Thyroid gland (tissue), 4 donors: ENCODE measurements at regions not wholly inside any gene's neighbourhood (a gene's known extent, or its start where the extent isn't known, plus 50 kb on each side); places are given as distances from the start of the nearest gene placed in this dataset.

Source experiments
- POLR2A ChIP-seq, 2 donors: fragments of 450-650 bp; IDR thresholded peaks; one replicate each; pipeline ENCODE4 v1.6.1; 2017; ENCODE audit warnings: antibody characterized with exemption in 2 of 2, mild to moderate bottlenecking in 2 of 2, moderate library complexity in 1 of 2
- TF ChIP-seq, protein P1 (sequence below), 6 experiments: fragments of 200-600 bp in 3 of 6; fragments of 450-650 bp in 3 of 6; sonication (generic) in 3 of 6; IDR thresholded peaks; one replicate each; pipeline ENCODE4 v1.5.1; 2016 to 2019; ENCODE audit warnings: antibody characterized with exemption in 6 of 6, mild to moderate bottlenecking in 2 of 6, inconsistent platforms in 1 of 6, moderate library complexity in 1 of 6

DNA sequence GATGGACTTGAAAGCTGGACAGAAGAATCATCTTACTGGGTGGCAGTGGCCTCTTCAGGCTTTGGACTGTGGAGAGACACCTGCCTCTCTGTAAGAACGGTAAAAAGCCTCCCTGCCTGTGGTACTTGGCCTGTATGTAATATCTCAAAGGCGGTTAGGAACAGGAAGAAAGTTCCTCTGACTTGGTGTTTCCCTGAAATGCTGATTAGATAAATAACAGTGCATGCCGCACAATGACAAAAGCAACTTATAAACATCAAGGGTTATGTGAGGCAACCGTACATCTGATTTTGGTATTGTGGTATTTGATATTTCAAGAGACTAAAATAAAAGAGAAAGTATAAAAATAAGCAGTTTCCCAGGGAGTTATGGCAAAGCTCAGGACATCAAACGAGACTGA, 92.4 kb upstream of the SORBS2 start:
- TF ChIP-seq, protein P1, sequence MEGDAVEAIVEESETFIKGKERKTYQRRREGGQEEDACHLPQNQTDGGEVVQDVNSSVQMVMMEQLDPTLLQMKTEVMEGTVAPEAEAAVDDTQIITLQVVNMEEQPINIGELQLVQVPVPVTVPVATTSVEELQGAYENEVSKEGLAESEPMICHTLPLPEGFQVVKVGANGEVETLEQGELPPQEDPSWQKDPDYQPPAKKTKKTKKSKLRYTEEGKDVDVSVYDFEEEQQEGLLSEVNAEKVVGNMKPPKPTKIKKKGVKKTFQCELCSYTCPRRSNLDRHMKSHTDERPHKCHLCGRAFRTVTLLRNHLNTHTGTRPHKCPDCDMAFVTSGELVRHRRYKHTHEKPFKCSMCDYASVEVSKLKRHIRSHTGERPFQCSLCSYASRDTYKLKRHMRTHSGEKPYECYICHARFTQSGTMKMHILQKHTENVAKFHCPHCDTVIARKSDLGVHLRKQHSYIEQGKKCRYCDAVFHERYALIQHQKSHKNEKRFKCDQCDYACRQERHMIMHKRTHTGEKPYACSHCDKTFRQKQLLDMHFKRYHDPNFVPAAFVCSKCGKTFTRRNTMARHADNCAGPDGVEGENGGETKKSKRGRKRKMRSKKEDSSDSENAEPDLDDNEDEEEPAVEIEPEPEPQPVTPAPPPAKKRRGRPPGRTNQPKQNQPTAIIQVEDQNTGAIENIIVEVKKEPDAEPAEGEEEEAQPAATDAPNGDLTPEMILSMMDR (IDR thresholded peaks at IDR 0.05): no peak
- TF ChIP-seq POLR2A (IDR thresholded peaks at IDR 0.05): no peak
